Progenitor cell of endocrine pancreas (in vitro differentiated cells): ENCODE measurements at regions not wholly inside any gene's neighbourhood (a gene's known extent, or its start where the extent isn't known, plus 50 kb on each side); places are given as distances from the start of the nearest gene placed in this dataset.

ENCODE experiments used
- DNase-seq: peaks from one replicate; pipeline ENCODE4 v3.0.0; 2021; ENCODE audit warnings: low spot score; ENCODE audit not compliant: unreplicated experiment
- H3K27ac Mint-ChIP-seq: 2 replicates; pipeline ENCODE4 v1.8.0; 2021; ENCODE audit warnings: mild to moderate bottlenecking, moderate library complexity, mixed read lengths
- H3K27me3 Mint-ChIP-seq: 2 replicates; pipeline ENCODE4 v1.8.0; 2021; ENCODE audit warnings: mixed read lengths
- H3K36me3 Mint-ChIP-seq: 2 replicates; pipeline ENCODE4 v1.8.0; 2022; ENCODE audit warnings: mixed read lengths; ENCODE audit not compliant: insufficient read depth
- H3K4me1 Mint-ChIP-seq: 2 replicates; pipeline ENCODE4 v1.8.0; 2021; ENCODE audit warnings: low read depth, mixed read lengths
- H3K4me3 Mint-ChIP-seq: 2 replicates; pipeline ENCODE4 v1.8.0; 2021; ENCODE audit warnings: low read depth, mild to moderate bottlenecking, moderate library complexity, mixed read lengths
- H3K9me3 Mint-ChIP-seq: 2 replicates; pipeline ENCODE4 v1.8.0; 2021; ENCODE audit warnings: low read depth, mixed read lengths
- TF ChIP-seq, protein P1 (sequence below): fragments of 200-600 bp; sonication (generic); IDR thresholded peaks from one replicate; pipeline ENCODE4 v1.5.0; 2021; ENCODE audit warnings: antibody characterized with exemption, mild to moderate bottlenecking; ENCODE audit not compliant: unreplicated experiment

DNA sequence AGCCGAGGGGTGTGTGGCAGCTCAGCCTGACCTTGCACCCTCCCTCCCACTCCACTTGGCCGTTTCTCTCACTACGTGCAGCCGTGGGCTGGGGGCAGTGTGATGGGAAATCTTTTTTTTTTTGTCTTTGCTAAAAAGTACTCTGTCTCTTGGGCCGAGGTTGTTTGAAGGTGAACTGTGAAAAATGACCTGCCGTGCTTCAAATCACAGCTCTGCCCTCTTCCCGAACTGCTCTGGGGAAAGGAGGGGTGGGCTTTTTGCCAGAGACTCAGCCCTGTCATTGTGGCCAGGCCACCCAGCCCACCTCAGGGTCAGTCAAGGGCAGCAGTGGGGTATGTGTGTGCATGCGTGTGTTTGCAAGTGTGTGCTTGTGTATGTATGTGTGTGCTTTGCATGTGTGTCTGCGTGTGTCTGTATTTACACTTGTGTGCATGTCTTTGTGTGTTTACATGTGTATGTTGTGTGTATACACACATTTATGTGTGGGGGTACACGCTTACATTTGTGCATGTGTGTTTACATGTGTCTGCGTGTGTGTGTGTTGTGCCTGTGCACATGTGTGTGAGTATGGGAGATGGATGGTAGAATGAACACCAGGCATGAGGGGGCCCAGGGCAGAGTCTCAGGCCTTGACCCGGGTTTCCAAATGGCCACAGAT, 61.3 kb upstream of the HAAO start:
- no peaks in the 10 kb centered on the region for H3K9me3 Mint-ChIP-seq
- H3K4me3 Mint-ChIP-seq, result no peak overlapping the region
- peaks cover 9% of the 10 kb centered on the region for H3K4me1 Mint-ChIP-seq
- H3K27ac Mint-ChIP-seq, result no peak overlapping the region
- no peaks in the 10 kb centered on the region for H3K36me3 Mint-ChIP-seq
- TF ChIP-seq, protein P1, sequence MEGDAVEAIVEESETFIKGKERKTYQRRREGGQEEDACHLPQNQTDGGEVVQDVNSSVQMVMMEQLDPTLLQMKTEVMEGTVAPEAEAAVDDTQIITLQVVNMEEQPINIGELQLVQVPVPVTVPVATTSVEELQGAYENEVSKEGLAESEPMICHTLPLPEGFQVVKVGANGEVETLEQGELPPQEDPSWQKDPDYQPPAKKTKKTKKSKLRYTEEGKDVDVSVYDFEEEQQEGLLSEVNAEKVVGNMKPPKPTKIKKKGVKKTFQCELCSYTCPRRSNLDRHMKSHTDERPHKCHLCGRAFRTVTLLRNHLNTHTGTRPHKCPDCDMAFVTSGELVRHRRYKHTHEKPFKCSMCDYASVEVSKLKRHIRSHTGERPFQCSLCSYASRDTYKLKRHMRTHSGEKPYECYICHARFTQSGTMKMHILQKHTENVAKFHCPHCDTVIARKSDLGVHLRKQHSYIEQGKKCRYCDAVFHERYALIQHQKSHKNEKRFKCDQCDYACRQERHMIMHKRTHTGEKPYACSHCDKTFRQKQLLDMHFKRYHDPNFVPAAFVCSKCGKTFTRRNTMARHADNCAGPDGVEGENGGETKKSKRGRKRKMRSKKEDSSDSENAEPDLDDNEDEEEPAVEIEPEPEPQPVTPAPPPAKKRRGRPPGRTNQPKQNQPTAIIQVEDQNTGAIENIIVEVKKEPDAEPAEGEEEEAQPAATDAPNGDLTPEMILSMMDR, result no peak
- H3K27me3 Mint-ChIP-seq, result peaks cover 8% of the 10 kb centered on the region
- DNase-seq, result no peak

DNA sequence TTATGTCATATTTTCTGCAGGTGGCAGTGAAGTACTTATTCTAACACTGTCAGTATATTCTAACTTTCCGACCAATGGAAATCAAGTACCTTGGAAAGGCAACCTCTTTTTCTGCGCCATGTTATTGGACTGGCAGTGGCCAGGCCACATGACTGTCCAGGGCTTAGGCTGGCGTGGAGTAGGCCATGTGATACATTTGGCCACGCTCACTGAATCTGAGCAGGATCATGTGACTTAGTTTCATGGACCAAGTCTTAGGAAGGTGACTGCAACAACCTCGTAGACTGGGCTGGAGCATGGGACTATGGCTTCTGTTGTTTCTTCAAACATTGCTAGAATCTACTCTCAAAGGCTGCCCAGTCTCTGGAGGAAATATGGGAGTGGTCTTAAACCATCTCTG, 60.4 kb upstream of the HAAO start:
- Mint-ChIP-seq H3K9me3 (no peaks in the 10 kb centered on the region), H3K27ac (no peak overlapping the region), H3K27me3 (peaks cover 8% of the 10 kb centered on the region), H3K4me3 (no peak overlapping the region), H3K36me3 (no peaks in the 10 kb centered on the region), H3K4me1 (peaks cover 9% of the 10 kb centered on the region)
- TF ChIP-seq, protein P1, result no peak
- DNase-seq, result no peak

DNA sequence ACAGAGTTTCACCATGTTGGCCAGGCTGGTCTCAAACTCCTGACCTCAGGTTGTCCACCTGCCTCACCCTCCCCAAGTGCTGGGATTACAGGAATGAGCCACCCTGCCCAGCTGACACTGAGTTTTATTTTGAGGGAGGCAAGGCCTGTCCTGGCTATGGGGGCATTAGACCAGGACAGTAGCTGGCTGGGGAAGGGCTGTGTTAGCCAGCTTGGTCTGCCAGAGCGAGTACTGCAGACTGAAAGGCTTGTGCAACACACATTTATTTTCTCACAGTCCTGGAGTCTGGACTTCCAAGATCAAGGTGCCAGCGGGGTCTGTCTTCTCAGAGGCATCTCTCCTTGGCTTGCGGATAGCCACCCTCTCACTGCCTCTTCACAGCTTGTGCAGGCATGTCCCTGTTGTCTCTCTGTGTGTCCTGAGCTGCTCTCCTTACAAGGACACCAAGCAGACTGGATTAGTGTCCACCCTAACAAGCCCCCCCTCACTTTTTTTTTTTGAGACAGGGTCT, 59.4 kb upstream of the HAAO start:
- no peak for DNase-seq
- H3K36me3 Mint-ChIP-seq, result no peaks in the 10 kb centered on the region
- no peaks in the 10 kb centered on the region for H3K9me3 Mint-ChIP-seq
- peaks cover 8% of the 10 kb centered on the region for H3K27me3 Mint-ChIP-seq
- H3K27ac Mint-ChIP-seq, result no peak overlapping the region
- TF ChIP-seq, protein P1, result no peak
- peaks cover 9% of the 10 kb centered on the region for H3K4me1 Mint-ChIP-seq
- no peak overlapping the region for H3K4me3 Mint-ChIP-seq

DNA sequence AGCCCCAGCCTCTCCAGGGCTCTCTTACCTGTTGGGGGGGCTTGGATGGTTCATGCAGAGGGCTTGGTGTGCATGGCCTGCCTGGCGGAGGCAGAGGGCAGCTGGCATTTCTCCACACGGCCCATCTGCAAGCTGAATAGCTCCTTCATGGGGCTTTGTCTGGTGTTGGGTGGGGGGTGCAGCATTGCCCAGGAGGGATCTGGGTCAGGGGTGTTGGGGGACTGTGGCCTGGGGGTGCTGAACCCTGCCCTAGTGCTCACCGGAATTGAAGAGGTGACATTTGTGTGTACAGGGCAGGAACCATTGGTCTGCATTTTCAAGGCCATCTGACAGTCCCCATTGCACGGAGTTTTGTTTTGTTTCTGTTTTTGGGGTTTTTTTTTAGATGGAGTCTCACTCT, 58.8 kb upstream of the HAAO start:
- H3K36me3 Mint-ChIP-seq, result no peaks in the 10 kb centered on the region
- TF ChIP-seq, protein P1, result no peak
- H3K27ac Mint-ChIP-seq, result no peak overlapping the region
- no peak for DNase-seq
- H3K4me3 Mint-ChIP-seq, result no peak overlapping the region
- peaks cover 8% of the 10 kb centered on the region for H3K27me3 Mint-ChIP-seq
- H3K9me3 Mint-ChIP-seq, result no peaks in the 10 kb centered on the region
- H3K4me1 Mint-ChIP-seq, result peaks cover 9% of the 10 kb centered on the region

DNA sequence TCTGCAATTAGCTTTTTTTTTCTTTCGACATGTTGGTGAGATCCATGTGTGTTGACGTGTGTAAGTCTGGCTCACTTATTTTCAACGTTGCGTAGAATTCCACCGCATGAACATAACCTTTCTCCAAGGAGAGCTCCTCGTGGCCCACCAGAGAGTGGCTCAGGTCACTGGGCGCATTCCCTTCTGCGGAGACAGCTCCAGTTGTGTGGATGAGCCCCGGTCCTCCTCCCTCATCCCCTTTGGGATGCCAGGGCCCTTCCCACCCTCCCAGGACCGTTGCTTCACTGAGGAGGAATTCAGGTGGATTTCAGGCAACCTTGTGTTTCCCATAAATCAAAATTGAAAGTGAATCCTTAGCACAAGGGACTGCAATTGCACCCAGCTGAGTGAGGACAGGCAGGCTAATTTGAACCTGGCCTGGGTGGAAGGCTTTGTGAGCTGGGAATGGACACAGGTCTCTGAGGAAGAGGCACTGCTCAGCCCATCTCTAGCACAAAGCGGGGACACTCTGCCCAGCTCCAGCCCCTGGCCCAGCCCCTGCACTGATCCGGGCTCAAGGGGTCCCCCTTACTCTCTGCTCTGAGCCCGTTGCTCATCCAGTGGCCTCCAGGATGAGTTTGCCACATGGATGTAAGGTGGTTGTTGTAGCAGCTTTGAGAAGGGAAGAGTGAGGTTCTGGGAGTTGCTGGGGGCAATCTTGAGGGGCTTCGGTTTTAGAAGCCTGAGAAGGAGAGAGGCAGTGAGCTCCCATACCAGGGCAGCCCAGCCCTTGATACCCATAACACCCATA, 57.8 kb upstream of the HAAO start:
- TF ChIP-seq, protein P1, result no peak
- no peak for DNase-seq
- peaks cover 13% of the 10 kb centered on the region for H3K4me1 Mint-ChIP-seq
- no peak overlapping the region for H3K27ac Mint-ChIP-seq
- no peak overlapping the region for H3K4me3 Mint-ChIP-seq
- H3K36me3 Mint-ChIP-seq, result no peaks in the 10 kb centered on the region
- H3K9me3 Mint-ChIP-seq, result no peaks in the 10 kb centered on the region
- H3K27me3 Mint-ChIP-seq, result peaks cover 8% of the 10 kb centered on the region
